Middle frontal gyrus (tissue), 1 donor: ENCODE measurements at regions not wholly inside any gene's neighbourhood (a gene's known extent, or its start where the extent isn't known, plus 50 kb on each side); places are given as distances from the start of the nearest gene placed in this dataset.

Experiments
- DNase-seq: peaks from one replicate; pipeline ENCODE4 v3.0.0-alpha.2; 2015; ENCODE audit warnings: low spot score; ENCODE audit errors: extremely low spot score

GRCh38 chr15:97736748-97737147 lies 223.8 kb upstream of the ARRDC4 start:
- DNase-seq: no peak

DNA sequence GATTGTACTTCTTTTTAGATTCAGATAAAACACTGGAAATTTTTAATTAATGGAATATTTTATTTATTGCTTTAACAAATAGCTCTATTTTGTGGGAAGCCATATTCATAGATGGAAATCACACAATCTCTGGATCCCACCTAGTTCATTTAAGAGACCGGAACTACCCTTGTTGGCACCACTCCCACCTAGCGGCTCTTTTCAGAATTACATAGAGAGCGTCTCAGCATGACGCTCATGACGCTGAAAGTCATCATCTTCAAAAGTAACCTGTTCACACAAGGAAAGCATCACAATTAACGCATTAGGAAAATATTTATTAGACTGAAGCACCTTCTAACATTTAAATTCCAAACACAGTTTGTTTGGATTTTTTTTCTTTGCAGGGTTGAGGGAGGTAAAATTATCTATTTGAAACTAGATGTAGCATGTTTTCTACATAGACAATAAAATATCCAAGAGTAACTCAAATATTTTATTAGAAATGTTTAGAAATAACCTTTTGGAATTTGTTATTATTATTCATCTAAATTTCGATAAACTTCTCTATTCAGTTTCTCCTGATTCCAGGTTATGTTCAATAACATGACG lies 214.9 kb upstream of the ARRDC4 start:
- DNase-seq: no peak

DNA sequence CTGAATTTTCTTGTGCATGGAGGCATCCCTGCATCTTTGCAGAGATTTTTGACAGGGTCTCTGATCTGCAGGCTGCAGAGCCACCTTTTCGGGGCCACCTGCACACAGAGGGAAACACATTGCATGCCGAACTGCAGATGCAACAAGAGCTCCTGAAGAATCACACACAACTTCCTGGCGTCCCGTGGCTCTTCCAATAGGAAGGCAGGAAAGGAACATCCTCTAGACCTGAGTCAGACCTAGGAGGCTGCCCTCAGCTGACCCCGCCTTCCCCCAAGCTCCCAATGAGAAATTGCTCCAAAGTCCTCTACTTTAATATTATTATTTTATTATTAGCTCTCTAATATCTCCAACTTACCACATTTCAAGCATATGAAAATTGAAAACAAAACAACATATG lies 213.2 kb upstream of the ARRDC4 start:
- DNase-seq: no peak

DNA sequence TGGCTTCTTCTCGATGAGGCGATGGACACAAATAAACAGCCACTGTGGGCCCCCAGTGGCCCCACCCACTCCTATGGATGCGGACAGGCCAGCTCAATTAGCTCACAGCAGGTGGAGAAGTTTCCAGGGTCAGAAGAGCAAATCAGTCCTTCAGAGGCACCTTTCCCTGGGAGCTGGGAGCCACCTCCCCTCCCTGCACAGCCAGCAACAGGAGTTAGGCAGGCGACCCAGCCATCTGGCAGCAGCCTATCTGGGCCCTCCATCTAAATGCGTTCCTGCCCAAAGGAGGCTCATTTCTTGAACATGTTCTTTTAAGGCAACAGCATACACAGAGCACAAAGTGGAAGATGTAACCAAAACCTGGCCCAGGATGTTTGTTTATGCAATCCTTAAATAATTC lies 211.9 kb upstream of the ARRDC4 start:
- DNase-seq: no peak

GRCh38 chr15:97750060-97750459 lies 210.4 kb upstream of the ARRDC4 start:
- no peak for DNase-seq

- DNase-seq: no peak
Measured at GRCh38 chr15:97755726-97756125, 204.8 kb upstream of the ARRDC4 start.

- no peak for DNase-seq
Measured at GRCh38 chr15:97759363-97759762, 201.1 kb upstream of the ARRDC4 start.

DNA sequence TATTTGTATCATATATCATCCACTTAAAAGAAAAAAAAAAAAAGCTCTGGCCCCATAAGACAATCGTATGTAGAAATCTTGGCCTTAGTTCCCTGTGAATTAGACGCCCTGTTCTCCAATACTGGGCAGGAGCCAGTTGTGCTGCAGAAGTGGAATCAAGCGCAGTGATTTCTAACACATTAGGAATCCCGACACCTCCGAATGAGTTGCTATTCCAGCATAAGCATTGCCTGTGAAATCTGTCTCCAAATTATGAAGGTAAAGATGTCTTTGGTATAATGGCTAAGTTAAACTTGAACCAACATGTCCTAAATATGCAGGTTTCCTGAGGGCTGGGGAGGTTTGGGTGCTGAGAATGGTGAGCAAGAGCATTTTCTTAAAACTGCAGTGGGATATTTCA lies 199.4 kb upstream of the ARRDC4 start:
- DNase-seq: no peak

DNA sequence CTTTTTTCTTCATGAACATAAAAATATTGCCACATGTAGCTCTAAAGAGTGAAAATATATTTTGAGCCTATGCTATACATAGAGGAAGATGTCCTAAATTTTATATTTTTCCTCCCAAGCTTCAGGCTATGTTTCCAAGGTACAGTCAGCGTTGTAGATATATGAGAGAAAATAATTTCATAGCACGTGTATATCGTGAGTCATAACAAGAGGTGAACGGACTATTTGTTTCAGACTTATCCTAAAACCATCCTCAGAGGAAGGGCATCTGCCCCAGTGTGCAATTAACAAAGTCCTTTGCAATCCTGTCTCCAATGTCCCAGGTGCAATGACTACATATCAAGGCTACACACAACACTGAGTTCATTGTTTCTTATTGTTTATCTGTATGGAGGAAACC lies 177.3 kb upstream of the ARRDC4 start:
- DNase-seq: no peak

DNA sequence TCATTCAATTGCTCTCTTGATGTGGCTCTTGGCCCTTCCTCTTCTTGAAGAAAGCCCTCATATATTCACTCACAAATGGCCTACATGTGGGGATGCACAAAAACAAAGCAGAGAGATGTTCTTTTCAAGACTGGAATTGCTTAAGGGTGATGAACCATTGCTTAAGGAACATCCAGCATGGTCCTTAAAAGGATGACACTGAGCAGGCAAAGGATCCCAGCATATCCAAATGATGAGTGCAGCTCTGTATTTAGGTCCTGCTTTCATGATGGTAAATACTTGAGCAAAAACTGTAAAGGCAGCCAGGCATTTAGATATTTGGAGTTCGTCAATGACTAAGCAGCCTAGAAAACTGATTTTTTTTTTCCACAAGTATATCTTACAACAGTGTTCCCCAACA lies 173.8 kb upstream of the ARRDC4 start:
- no peak for DNase-seq

DNA sequence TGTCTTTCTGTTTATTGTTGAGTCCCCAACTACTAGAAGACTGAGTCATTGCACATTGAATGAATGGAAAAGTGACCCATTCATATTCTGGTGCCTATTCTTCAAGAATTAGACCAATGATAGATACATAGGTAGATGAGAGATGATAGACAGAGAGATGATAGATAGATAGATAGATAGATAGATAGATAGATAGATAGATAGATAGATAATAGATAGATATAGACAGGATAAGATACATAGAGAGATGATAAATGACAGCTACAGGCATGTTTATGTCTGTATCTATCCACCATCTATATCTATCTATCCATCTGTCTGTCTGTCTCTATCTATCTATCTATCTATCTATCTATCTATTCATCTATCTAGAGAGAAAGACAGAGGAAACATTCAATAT lies 170.3 kb upstream of the ARRDC4 start:
- no peak for DNase-seq

GRCh38 chr15:97791824-97792792 lies 168.4 kb upstream of the ARRDC4 start:
- no peak for DNase-seq

GRCh38 chr15:97804950-97805349 lies 155.6 kb upstream of the ARRDC4 start:
- no peak for DNase-seq

DNA sequence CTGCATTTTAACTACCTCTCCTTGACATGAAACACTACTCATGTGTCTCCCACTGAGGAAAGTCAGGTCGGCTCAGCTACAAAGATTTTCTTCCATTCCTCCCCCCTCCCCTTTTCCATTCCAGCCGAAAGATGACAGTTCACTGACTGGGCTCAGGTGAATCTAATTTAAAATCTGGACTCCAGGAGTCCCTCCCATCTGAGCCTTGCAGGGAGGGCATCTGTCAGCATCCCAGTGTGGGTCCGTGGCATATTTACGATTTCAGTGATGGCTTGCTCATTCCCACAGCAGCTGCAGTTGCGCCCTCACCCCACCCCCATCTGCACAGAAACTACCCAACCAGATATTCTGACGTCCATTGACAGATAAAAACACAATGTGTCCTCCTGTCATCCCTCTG lies 153.7 kb upstream of the ARRDC4 start:
- DNase-seq: no peak

DNA sequence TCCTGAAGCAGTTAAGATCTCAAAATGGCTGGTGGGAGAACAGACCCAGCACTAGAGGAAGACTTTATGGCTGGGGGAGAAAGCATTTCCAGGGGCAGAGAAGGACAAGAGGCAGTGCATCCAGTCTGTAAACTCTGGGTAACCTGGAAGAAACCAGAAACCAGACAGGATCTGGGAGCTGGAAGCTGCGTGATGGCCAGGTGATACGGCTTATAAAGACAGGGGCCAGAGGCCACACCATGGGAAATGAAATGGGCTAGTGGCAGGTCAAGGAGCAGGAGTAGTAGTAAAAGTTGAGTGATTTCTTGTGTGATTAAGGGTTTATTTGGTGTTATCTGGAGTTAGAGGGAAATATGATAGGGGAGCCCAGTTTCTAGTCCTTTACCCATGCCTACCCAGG lies 144.7 kb upstream of the ARRDC4 start:
- DNase-seq: no peak

DNA sequence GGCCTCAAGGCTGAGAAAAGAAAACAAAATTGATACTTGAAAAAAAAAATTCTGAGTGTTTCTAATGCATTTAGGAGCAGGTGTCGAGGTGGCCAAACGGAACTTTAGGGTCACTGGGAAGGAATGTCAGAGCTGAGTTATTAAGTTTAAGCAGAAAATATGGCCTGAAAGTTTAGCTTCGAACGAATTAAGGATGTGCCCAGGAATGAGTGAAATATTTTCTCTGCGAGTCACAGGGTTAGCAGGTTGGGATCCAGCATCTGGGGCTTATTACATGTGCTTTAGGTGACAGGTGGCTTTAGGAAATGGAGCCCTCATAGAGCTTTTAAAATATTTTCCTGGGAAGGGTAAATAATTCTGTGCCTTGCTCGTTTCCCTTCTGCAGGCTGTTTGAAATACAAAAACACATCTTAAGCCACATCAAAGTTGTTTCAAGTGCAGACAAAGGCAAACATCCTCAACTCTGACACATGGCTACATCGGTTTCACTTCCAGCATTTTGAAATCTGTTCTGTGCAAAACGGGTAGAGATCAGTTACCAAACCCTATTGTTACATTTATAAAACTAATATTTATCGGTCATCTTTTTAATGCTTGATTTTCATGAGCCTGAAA lies 143.1 kb upstream of the ARRDC4 start:
- DNase-seq: no peak

DNA sequence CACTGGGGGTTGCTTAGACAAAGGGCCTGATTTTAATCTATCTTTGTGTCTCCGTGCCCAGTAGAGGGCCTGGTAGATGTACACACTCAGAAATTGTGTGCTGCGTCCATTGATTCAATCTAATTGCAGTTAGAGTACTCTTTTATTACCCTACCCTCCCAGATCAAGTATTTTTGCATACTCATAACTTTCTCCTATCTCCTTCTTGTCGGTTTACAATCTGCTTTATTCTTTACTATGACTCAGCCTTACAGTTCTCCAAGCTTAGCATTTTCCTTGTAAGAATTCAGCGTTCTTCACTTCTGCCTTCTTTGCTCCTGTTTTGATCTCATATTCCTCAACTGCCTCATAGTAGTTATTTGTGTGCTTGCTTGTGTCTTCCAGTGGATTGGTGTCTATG lies 124.5 kb upstream of the ARRDC4 start:
- no peak for DNase-seq

DNA sequence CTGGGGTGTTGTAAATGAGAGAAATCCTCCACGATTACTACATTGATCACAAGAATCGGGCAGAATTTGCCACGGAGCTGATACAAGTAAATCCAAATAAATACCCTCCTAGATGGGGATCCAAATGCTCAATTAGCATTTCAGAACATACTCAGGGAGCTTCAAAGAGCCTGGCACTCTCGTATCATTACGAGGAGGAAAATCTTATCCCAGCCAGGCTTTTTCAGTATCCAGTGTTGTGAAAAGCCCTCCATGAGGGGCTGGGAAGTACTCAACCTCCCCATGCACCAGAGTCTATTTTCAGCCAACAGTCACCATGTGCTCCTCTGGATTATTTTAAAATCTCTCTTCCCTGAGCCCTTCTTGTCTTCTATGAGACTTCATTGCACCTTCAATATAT lies 122.6 kb upstream of the ARRDC4 start:
- no peak for DNase-seq

GRCh38 chr15:97838606-97839210 lies 121.8 kb upstream of the ARRDC4 start:
- DNase-seq: no peak

DNA sequence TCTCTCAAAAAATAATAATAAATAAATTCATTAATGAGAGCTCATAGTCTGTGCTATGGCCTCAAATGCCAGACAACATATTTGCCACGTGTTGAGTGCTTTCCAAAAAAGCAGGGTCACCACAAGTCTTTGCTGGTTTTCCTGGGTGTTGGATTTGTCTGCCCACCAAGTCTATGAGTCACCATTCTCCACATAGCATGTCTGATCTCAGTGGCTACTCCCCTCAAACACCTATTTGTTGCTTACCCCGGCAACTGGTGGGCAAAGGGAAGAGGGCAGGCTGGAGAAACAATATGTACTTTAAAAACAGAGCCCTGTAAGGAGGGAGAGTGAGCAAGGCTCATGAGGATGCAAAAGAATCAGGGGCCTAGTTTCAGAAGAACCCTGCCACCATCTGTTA lies 120.0 kb upstream of the ARRDC4 start:
- DNase-seq: no peak

- DNase-seq: no peak
Measured at GRCh38 chr15:97841558-97841957, 118.9 kb upstream of the ARRDC4 start.

GRCh38 chr15:97849183-97849582 lies 111.3 kb upstream of the ARRDC4 start:
- no peak for DNase-seq
